ENCODE measurements at regions not wholly inside any gene's neighbourhood (a gene's known extent, or its start where the extent isn't known, plus 50 kb on each side); places are given as distances from the start of the nearest gene placed in this dataset.
A peak's percentile ranks its signal among the peaks of the same experiment; 100 is the strongest.

GRCh38 chr12:65696227-65696626 is 128.1 kb upstream of the HMGA2 start:
- H3K4me1 ChIP-seq (ENCODE audit: insufficient read depth, low read length): no peaks in the 10 kb centered on the region
- H3K36me3 ChIP-seq (ENCODE audit: insufficient read depth, low read depth, low read length): no peaks in the 10 kb centered on the region
- no peak overlapping the region for H3K4me3 ChIP-seq (ENCODE audit: low read length)
- no peak overlapping the region for H3K27ac ChIP-seq (ENCODE audit: low read length)
- H3K9me3 ChIP-seq (ENCODE audit: insufficient read depth, low read depth, low read length): no peaks in the 10 kb centered on the region
- H3K27me3 ChIP-seq (ENCODE audit: insufficient read depth, low read length): no peaks in the 10 kb centered on the region
- no peak overlapping the region for H3K9ac ChIP-seq (ENCODE audit: low read depth, low read length)

- no peaks in the 10 kb centered on the region for H3K36me3 ChIP-seq (ENCODE audit: insufficient read depth, low read depth, low read length)
- H3K27me3 ChIP-seq (ENCODE audit: insufficient read depth, low read length): no peaks in the 10 kb centered on the region
- no peak overlapping the region for H3K9ac ChIP-seq (ENCODE audit: low read depth, low read length)
- H3K9me3 ChIP-seq (ENCODE audit: insufficient read depth, low read depth, low read length): no peaks in the 10 kb centered on the region
- no peak overlapping the region for H3K27ac ChIP-seq (ENCODE audit: low read length)
- H3K4me1 ChIP-seq (ENCODE audit: insufficient read depth, low read length): no peaks in the 10 kb centered on the region
- H3K4me3 ChIP-seq (ENCODE audit: low read length): no peak overlapping the region
Measured at GRCh38 chr12:65699251-65699650, 125.0 kb upstream of the HMGA2 start.

GRCh38 chr12:65703176-65703575 is 121.1 kb upstream of the HMGA2 start:
- no peak overlapping the region for H3K4me3 ChIP-seq (ENCODE audit: low read length)
- no peaks in the 10 kb centered on the region for H3K36me3 ChIP-seq (ENCODE audit: insufficient read depth, low read depth, low read length)
- H3K9me3 ChIP-seq (ENCODE audit: insufficient read depth, low read depth, low read length): peaks cover 10% of the 10 kb centered on the region
- no peaks in the 10 kb centered on the region for H3K4me1 ChIP-seq (ENCODE audit: insufficient read depth, low read length)
- H3K27ac ChIP-seq (ENCODE audit: low read length): no peak overlapping the region
- H3K27me3 ChIP-seq (ENCODE audit: insufficient read depth, low read length): no peaks in the 10 kb centered on the region
- H3K9ac ChIP-seq (ENCODE audit: low read depth, low read length): no peak overlapping the region

GRCh38 chr12:65705380-65705876 is 118.9 kb upstream of the HMGA2 start:
- H3K9me3 ChIP-seq (ENCODE audit: insufficient read depth, low read depth, low read length): peaks cover 10% of the 10 kb centered on the region
- no peaks in the 10 kb centered on the region for H3K27me3 ChIP-seq (ENCODE audit: insufficient read depth, low read length)
- no peak overlapping the region for H3K9ac ChIP-seq (ENCODE audit: low read depth, low read length)
- H3K36me3 ChIP-seq (ENCODE audit: insufficient read depth, low read depth, low read length): no peaks in the 10 kb centered on the region
- H3K4me3 ChIP-seq (ENCODE audit: low read length): no peak overlapping the region
- no peaks in the 10 kb centered on the region for H3K4me1 ChIP-seq (ENCODE audit: insufficient read depth, low read length)
- no peak overlapping the region for H3K27ac ChIP-seq (ENCODE audit: low read length)

- H3K36me3 ChIP-seq (ENCODE audit: insufficient read depth, low read depth, low read length): no peaks in the 10 kb centered on the region
- no peak overlapping the region for H3K9ac ChIP-seq (ENCODE audit: low read depth, low read length)
- H3K27me3 ChIP-seq (ENCODE audit: insufficient read depth, low read length): no peaks in the 10 kb centered on the region
- H3K27ac ChIP-seq (ENCODE audit: low read length): no peak overlapping the region
- peaks cover 10% of the 10 kb centered on the region for H3K9me3 ChIP-seq (ENCODE audit: insufficient read depth, low read depth, low read length)
- no peak overlapping the region for H3K4me3 ChIP-seq (ENCODE audit: low read length)
- no peaks in the 10 kb centered on the region for H3K4me1 ChIP-seq (ENCODE audit: insufficient read depth, low read length)
Measured at GRCh38 chr12:65707051-65707450, 117.2 kb upstream of the HMGA2 start.

- no peak overlapping the region for H3K9ac ChIP-seq (ENCODE audit: low read depth, low read length)
- no peaks in the 10 kb centered on the region for H3K36me3 ChIP-seq (ENCODE audit: insufficient read depth, low read depth, low read length)
- H3K4me1 ChIP-seq (ENCODE audit: insufficient read depth, low read length): no peaks in the 10 kb centered on the region
- no peak overlapping the region for H3K4me3 ChIP-seq (ENCODE audit: low read length)
- H3K9me3 ChIP-seq (ENCODE audit: insufficient read depth, low read depth, low read length): no peaks in the 10 kb centered on the region
- no peak overlapping the region for H3K27ac ChIP-seq (ENCODE audit: low read length)
- no peaks in the 10 kb centered on the region for H3K27me3 ChIP-seq (ENCODE audit: insufficient read depth, low read length)
Measured at GRCh38 chr12:65712260-65713004, 111.9 kb upstream of the HMGA2 start.

GRCh38 chr12:65715961-65716360 is 108.3 kb upstream of the HMGA2 start:
- Histone ChIP-seq H3K4me3 (ENCODE audit: low read length) (no peak overlapping the region), H3K27me3 (ENCODE audit: insufficient read depth, low read length) (no peaks in the 10 kb centered on the region), H3K9me3 (ENCODE audit: insufficient read depth, low read depth, low read length) (no peaks in the 10 kb centered on the region), H3K36me3 (ENCODE audit: insufficient read depth, low read depth, low read length) (no peaks in the 10 kb centered on the region), H3K9ac (ENCODE audit: low read depth, low read length) (no peak overlapping the region), H3K27ac (ENCODE audit: low read length) (no peak overlapping the region), H3K4me1 (ENCODE audit: insufficient read depth, low read length) (no peaks in the 10 kb centered on the region)

GRCh38 chr12:65720136-65721130 is 103.8 kb upstream of the HMGA2 start:
- Histone ChIP-seq H3K27me3 (ENCODE audit: insufficient read depth, low read length) (no peaks in the 10 kb centered on the region), H3K27ac (ENCODE audit: low read length) (no peak overlapping the region), H3K4me3 (ENCODE audit: low read length) (no peak overlapping the region), H3K9ac (ENCODE audit: low read depth, low read length) (no peak overlapping the region), H3K4me1 (ENCODE audit: insufficient read depth, low read length) (peaks cover 5% of the 10 kb centered on the region; the same call in 1 of the 2 replicates), H3K9me3 (ENCODE audit: insufficient read depth, low read depth, low read length) (no peaks in the 10 kb centered on the region), H3K36me3 (ENCODE audit: insufficient read depth, low read depth, low read length) (no peaks in the 10 kb centered on the region)

- Histone ChIP-seq H3K36me3 (ENCODE audit: insufficient read depth, low read depth, low read length) (no peaks in the 10 kb centered on the region), H3K4me3 (ENCODE audit: low read length) (no peak overlapping the region)
Measured at GRCh38 chr12:65721541-65722190, 102.6 kb upstream of the HMGA2 start.

GRCh38 chr12:65725376-65725775 is 98.9 kb upstream of the HMGA2 start:
- Histone ChIP-seq H3K9me3 (ENCODE audit: insufficient read depth, low read depth, low read length) (no peaks in the 10 kb centered on the region), H3K4me3 (ENCODE audit: low read length) (no peak overlapping the region), H3K27me3 (ENCODE audit: insufficient read depth, low read length) (peaks cover 29% of the 10 kb centered on the region), H3K4me1 (ENCODE audit: insufficient read depth, low read length) (peaks cover 9% of the 10 kb centered on the region), H3K36me3 (ENCODE audit: insufficient read depth, low read depth, low read length) (no peaks in the 10 kb centered on the region), H3K27ac (ENCODE audit: low read length) (no peak overlapping the region), H3K9ac (ENCODE audit: low read depth, low read length) (no peak overlapping the region)

More at GRCh38 chr12:65721541-65722190, 102.6 kb upstream of the HMGA2 start:
- Histone ChIP-seq H3K27me3 (ENCODE audit: insufficient read depth, low read length) (no peaks in the 10 kb centered on the region), H3K4me1 (ENCODE audit: insufficient read depth, low read length) (peaks cover 9% of the 10 kb centered on the region), H3K9me3 (ENCODE audit: insufficient read depth, low read depth, low read length) (no peaks in the 10 kb centered on the region), H3K9ac (ENCODE audit: low read depth, low read length) (no peak overlapping the region), H3K27ac (ENCODE audit: low read length) (no peak overlapping the region)

GRCh38 chr12:65728455-65728847 is 95.8 kb upstream of the HMGA2 start:
- Histone ChIP-seq H3K4me1 (ENCODE audit: insufficient read depth, low read length) (peaks cover 4% of the 10 kb centered on the region), H3K36me3 (ENCODE audit: insufficient read depth, low read depth, low read length) (no peaks in the 10 kb centered on the region), H3K9me3 (ENCODE audit: insufficient read depth, low read depth, low read length) (no peaks in the 10 kb centered on the region), H3K27ac (ENCODE audit: low read length) (no peak overlapping the region), H3K4me3 (ENCODE audit: low read length) (peak overlapping the region; percentile 70), H3K27me3 (ENCODE audit: insufficient read depth, low read length) (peaks cover 43% of the 10 kb centered on the region), H3K9ac (ENCODE audit: low read depth, low read length) (peak overlapping the region; percentile 40; the same call in 1 of the 2 replicates)

Measured in iPS-20b (cell line).